Vagina (tissue), 2 donors: ENCODE measurements at regions not wholly inside any gene's neighbourhood (a gene's known extent, or its start where the extent isn't known, plus 50 kb on each side); places are given as distances from the start of the nearest gene placed in this dataset.

Experiments
- POLR2A ChIP-seq, 2 donors: fragments of 450-650 bp; IDR thresholded peaks; one replicate each; pipeline ENCODE4 v1.6.1; 2017; ENCODE audit warnings: antibody characterized with exemption in 2 of 2, mild to moderate bottlenecking in 2 of 2, moderate library complexity in 2 of 2
- TF ChIP-seq, protein P1 (sequence below), 3 experiments: fragments of 450-650 bp in 2 of 3; fragments of 200-600 bp in 1 of 3; sonication (generic) in 1 of 3; IDR thresholded peaks; one replicate each; pipeline ENCODE4 v1.5.1; 2017 to 2019; ENCODE audit warnings: antibody characterized with exemption in 3 of 3, mild to moderate bottlenecking in 2 of 3, moderate library complexity in 2 of 3

DNA sequence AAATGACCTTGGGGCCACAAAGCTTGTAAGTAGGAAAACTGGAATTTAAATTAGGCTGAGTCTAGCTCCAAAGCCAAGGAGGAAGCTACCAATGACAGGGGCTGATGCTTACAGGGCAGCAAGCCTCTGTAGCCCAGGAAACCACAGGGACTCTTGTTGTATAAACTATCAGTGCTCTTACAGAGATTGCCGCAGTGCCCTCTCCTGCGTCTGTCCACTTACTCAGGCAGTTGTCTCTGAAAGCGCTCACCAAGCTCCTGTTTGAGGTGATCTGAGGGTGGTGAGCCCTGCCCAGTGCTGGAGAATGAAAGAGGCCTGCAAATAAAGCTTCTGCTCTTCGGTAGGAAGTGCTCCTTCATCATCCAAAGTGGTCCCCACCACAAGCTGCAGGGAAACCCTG is 498.8 kb downstream of the ARHGEF28 start:
- TF ChIP-seq, protein P1, sequence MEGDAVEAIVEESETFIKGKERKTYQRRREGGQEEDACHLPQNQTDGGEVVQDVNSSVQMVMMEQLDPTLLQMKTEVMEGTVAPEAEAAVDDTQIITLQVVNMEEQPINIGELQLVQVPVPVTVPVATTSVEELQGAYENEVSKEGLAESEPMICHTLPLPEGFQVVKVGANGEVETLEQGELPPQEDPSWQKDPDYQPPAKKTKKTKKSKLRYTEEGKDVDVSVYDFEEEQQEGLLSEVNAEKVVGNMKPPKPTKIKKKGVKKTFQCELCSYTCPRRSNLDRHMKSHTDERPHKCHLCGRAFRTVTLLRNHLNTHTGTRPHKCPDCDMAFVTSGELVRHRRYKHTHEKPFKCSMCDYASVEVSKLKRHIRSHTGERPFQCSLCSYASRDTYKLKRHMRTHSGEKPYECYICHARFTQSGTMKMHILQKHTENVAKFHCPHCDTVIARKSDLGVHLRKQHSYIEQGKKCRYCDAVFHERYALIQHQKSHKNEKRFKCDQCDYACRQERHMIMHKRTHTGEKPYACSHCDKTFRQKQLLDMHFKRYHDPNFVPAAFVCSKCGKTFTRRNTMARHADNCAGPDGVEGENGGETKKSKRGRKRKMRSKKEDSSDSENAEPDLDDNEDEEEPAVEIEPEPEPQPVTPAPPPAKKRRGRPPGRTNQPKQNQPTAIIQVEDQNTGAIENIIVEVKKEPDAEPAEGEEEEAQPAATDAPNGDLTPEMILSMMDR (IDR thresholded peaks at IDR 0.05), result no peak
- no peak for TF ChIP-seq POLR2A (IDR thresholded peaks at IDR 0.05)
